ENCODE measurements at regions not wholly inside any gene's neighbourhood (a gene's known extent, or its start where the extent isn't known, plus 50 kb on each side); places are given as distances from the start of the nearest gene placed in this dataset.

DNA sequence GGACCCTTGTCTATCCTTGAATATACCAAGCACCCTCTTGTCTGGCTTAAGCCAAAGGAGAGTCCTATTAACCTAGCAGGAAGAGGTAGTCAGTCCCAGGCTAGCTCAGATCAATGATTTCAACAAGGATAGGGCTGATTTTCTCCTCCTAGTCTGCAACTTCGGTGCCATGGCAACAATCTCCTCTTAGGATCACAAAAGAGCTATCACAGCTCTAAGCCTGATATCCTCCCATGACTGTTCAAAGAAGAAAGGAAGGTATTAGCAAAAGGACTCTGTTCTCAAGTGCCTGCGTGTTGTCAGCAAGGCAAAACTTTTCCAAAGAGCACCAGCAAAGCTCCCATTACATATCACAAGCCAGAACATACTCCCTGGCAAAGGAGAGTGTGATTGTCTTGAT is 58.7 kb upstream of the DDX18 start:
- intact Hi-C loops (cut with DNase I), result no loop called here
- no peak for DNase-seq

DNA sequence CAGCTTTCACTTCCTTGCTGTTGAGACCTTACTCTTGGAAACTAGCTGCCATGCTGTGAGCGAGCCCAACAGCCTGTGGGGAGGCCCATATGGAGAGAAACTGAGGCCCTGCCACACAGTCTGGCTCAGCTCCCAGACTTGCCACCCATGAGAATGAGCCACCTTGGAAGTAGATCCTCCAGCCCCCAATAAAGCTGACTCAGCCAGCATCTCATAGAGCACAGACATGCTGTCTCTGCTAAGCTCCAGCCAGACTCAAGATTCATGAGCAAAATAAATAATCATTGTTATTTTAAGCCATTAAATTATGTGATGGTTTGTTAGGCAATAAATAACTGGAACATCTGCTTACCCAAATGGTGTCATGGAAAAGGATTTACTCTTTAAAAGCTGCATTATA is 53.6 kb upstream of the DDX18 start:
- intact Hi-C loops (cut with DNase I), result no loop called here
- no peak for DNase-seq

DNA sequence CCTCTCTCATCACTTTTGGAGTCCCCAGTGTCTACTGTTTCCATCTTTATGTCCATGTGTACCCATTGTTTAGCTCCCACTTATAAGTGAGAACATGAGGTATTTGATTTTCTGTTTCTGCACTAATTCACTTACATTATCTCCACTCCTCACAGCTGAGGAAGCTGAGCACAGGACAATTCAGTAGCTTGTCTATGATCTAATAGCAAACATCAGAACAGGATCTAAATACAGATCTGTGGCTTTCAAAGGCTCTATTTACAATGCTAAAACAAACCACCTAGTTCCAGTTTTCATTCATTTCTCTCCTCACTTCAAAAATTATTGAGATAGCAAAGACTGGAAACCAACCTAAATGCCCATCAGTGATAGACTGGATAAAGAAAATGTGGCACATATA is 52.0 kb upstream of the DDX18 start:
- intact Hi-C loops (cut with DNase I), result no loop called here
- DNase-seq, result no peak

DNA sequence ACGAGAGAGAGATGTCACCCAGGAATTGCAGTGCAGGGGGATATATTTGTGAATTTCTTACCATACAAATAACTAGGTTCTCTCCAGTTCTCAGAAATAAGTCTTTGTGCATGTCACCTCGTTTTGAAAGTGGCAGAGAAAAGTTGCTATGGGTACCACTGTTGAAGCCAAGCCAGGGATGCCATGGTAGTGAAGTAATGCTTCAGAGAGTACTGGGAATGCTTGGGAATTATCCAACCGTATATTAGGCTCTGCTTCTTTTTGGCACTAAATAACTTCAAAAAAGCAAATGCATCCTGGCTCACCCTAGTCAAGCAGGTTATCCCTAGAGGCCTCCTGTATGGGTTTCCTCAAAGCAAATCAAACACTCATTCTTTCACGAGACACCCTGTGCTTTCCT is 50.7 kb upstream of the DDX18 start:
- no peak for DNase-seq
- intact Hi-C loops (cut with DNase I), result no loop called here
